22Rv1 (cell line): ENCODE measurements at regions not wholly inside any gene's neighbourhood (a gene's known extent, or its start where the extent isn't known, plus 50 kb on each side); places are given as distances from the start of the nearest gene placed in this dataset.

Experiments used
- CTCF ChIP-seq: fragments of 450-650 bp; IDR thresholded peaks from 2 replicates; pipeline ENCODE4 v1.5.1; 2017; ENCODE audit warnings: mild to moderate bottlenecking
- ZFX ChIP-seq: fragments of 450-650 bp; IDR thresholded peaks from 2 replicates; pipeline ENCODE4 v1.6.1; 2017; ENCODE audit warnings: antibody characterized with exemption, borderline replicate concordance

- no peak for TF ChIP-seq ZFX
- TF ChIP-seq CTCF, result no peak
These were observed 450.3 kb upstream of the TBX3 start for GRCh38 chr12:115134298-115134697.
